Activated CD4-positive, CD25-positive, alpha-beta regulatory T cell treated with anti-CD3 and anti-CD28 coated beads, Interleukin-2, amount 50 U/mL, for 16 hours (primary cell): ENCODE measurements at regions not wholly inside any gene's neighbourhood (a gene's known extent, or its start where the extent isn't known, plus 50 kb on each side); places are given as distances from the start of the nearest gene placed in this dataset.

Experiments used
- DNase-seq: peaks from one replicate; pipeline ENCODE4 v3.0.0-alpha.2; 2020; ENCODE audit warnings: low read depth, low spot score

DNA sequence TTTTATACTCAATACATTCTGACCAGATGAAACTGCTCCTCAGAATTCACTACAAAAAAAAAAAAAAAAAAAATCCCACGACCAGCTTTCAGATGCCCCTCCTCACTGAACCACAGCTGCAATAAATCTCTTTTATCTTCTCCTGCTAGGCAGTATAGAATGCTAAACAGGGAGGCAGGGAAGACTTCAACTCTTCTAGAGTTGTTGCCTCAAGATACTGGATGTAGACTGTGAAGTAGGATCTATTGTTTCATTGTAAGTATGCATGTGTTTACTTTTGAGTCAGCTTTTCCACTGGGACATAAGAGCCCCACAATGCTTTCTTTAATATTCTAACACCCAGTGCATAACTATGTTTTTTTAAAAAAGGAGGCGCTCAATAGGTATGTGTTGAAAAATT lies 401.4 kb downstream of the TBL1XR1 start:
- no peak for DNase-seq

DNA sequence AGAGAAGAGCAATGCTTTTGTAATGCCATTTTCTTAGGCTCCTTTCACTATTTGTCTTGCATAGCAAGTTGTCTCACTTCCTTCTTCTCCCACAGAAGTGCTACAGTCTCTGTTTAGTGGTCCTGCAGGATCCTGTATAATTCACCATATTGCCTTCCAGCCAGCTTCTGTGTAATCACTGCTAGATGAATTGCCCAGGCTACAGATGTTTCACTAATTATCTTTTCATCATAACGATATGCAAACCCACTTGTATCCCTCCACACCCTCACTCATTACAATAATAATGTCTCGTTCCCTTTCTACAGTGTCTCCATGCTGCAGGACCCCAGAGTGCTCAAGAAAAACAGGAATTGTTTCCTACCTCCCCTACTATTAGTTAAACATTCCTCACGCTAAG lies 402.9 kb downstream of the TBL1XR1 start:
- DNase-seq: no peak

DNA sequence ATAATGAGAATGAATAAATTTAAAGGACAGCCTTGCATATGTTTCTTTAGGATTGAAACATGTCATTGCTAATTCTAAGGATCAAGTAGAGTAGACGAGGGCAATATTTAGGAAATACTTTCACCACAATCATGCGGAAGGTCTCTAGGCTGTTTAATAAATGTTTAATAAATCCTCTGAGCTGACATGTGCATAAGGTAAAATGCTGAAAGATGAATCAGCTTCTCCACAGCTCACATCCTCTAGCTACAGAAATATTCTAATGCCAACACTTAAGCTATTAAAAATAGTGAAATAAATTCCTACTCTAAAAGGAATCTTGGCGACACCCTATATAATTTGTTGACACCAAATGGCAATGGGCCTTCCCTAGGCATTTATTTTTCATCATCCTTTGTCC lies 407.3 kb downstream of the TBL1XR1 start:
- DNase-seq: no peak

GRCh38 chr3:176789281-176789705 lies 408.0 kb downstream of the TBL1XR1 start:
- no peak for DNase-seq

DNA sequence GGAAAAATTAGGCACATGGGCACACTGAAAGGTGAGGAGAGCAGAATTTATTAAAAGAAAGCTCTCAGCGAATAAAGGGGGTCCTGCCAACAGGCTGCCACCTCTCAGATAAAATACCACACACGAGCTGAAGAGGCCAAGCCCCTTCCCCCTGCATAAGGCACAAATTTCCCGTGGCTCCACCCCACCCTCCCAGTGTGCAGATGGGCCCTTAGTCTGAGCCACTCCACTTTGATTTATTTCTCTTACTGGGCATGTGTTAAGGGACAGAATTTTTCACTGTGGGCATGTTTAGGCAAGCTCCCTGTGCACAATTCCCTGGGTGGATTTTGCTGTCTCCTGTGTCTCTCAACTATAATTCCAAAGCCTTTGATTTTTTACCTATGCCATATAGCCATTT lies 409.8 kb downstream of the TBL1XR1 start:
- DNase-seq: no peak

DNA sequence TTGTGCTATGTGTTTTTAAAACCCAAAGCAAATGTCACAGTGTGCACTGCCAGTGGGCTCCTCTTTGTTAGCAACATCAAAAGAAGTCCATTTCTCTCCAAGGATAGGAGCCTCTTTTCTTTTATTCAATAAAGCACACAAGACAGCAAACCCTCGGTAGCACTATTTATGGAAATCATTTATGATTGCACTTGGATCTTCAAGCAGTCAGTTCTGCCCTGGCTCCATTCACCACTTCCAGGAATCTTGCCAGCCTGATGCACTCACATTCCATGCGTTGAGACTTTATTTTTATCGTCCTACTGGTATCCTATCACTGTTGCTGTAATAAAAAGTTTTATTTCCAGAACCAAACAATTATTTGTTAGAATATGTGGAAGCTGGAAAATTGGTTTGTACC lies 412.1 kb downstream of the TBL1XR1 start:
- DNase-seq: no peak

DNA sequence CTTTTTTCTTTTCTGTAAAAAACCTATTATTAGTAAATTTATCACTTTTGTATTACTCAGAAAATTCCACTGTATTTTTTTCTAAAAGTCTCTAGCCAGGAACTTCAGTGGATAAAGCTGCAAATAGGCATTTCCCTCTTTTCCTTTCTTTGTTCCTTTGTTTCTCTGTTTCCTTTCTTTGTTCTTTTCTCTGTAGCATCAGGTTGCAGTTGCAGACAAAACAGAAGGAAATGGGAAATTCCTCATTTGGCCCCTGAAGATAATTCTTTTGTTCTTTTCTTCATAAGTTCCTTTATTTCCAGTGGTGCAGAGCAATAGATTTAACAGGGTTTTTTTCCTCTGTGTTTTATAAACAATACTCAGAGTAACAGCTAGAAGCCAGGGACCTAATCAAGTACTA lies 416.5 kb downstream of the TBL1XR1 start:
- DNase-seq: no peak

DNA sequence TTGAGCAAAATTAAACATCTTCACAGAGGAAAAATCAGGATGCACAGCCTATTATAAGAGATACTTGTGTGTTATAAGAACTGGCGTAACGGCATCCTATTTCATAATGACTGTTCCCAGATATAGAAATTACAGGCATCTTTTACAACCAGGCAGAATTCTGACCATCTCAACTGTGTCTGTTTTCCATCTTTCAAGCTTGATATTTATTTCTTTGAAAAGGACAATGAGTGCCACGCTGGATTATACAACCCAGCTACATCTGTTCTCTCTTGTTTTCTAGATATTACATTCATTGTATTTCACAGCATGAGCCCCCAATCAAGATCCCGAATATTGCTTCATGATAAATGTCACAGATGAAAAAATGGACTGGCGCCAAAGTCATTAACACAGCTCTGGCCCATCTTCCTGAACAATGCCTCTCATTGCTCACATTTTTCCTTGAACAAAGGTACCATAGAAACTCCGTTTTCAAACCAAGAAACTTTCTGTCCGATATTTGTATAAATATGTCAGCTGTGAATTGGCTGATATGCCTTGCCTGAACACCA lies 420.6 kb downstream of the TBL1XR1 start:
- DNase-seq: no peak

GRCh38 chr3:176769547-176770190 lies 427.6 kb downstream of the TBL1XR1 start:
- DNase-seq: no peak

- no peak for DNase-seq
These were observed 429.9 kb downstream of the TBL1XR1 start for GRCh38 chr3:176767385-176767784.

DNA sequence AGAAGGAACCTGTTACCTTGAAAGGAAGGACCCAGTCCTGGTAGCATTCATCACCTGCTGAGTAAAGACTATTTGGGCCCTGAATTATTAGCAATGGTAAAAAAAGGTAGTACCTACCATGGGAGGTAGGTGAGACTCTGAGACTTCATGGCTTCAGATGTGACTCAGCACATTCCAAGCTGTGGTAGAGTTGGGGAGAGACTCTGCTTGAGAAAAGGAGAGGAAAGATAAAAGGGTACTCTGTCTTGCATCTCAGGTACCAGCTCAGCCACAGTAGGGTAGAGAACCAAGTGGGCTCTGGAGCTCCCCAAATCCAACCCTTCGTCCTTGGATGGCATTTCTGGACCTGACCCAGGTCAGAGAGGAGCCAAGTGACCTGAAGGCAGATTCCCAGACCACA lies 430.4 kb downstream of the TBL1XR1 start:
- no peak for DNase-seq

- DNase-seq: no peak
These were observed 431.8 kb downstream of the TBL1XR1 start for GRCh38 chr3:176765382-176765900.

- no peak for DNase-seq
These were observed 437.3 kb downstream of the TBL1XR1 start for GRCh38 chr3:176759815-176760506.

DNA sequence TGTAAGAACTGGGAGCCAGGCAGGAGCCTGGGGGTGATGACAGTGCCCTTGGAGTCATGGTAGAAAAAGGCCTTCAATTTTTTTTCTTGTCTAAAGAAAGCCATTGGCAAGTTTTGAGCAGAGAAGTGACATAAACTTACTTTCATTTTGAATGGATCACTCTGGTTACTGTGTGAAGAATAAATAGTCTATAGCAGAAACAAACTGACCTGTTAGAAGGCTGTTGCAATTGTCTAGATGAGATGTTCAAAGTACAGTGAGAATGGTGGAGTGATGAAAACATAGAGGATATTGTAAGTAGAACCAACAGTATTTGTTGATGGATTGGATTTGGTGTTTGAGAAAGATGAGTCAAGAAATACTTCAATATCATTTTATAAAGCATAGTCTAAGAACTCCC lies 439.9 kb downstream of the TBL1XR1 start:
- no peak for DNase-seq

DNA sequence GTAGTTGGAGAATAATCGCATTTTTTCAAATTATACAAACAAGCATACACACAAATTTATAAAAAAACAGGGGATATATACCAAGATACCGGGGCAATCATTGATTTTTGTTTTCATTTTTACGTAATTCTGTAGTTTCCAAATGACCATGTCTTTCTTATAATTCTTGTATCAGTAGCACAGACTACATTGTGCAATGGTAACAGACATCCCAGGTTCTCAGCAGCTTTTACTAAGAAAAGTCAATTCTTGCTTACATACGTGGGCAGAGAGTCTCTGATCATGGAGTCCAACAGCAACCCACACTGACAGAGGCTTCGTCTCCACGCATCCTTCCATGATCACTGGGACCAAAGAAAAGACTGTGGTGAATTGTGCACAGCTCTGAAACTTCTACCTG lies 441.3 kb downstream of the TBL1XR1 start:
- no peak for DNase-seq

DNA sequence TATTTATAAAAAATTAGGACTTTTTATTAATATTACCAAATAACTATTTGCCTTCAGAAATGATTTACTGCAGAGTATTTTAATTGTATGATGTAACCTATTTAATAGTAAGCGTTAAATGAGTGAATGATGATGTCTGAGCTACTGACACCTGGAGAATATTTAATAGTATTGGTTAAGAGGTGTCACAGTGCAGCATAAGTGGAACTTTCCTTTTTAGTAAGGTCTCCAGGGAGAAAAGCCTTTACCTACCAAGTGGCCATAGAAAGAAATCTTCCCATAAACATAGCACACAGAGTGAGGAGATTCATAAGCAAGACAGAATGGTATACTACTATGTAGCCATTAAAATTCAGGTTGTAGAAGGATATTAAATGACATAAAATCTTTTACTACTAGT lies 441.7 kb downstream of the TBL1XR1 start:
- DNase-seq: no peak

- no peak for DNase-seq
These were observed 455.6 kb downstream of the TBL1XR1 start for GRCh38 chr3:176741664-176742047.

DNA sequence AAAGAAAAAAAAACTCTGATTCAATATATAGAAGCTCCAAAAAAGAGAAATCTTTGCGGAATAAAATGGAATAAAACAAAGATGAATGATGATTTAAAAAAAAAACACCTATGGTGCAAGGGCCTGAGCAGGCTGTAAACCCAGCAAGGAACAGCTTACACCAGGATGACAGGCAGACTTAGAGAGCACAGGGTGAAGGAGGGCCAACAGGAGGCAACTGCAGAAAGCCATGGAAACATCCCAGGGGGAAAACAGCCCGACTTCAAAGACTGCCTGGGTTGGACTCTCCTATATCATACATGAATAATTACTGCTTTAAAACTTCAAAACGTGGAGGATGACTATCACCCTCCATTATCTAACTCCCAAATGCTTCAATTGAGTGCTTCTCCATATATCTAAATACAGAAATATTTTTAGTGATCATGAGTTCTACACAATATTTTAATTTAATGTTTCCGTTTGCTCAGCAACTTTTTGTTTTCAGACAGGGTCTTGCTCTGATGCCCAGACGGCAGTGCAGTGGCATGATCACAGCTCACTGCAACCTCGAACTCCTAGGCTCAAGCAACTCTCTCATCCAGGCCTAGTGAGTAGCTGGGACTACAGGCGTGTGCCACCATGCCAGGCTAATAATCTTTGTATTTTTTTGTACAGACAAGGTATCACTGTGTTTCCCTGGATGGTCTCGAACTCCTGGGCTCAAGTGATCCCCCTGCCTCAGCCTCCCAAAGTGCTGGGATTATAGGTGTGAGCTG lies 456.2 kb downstream of the TBL1XR1 start:
- no peak for DNase-seq

DNA sequence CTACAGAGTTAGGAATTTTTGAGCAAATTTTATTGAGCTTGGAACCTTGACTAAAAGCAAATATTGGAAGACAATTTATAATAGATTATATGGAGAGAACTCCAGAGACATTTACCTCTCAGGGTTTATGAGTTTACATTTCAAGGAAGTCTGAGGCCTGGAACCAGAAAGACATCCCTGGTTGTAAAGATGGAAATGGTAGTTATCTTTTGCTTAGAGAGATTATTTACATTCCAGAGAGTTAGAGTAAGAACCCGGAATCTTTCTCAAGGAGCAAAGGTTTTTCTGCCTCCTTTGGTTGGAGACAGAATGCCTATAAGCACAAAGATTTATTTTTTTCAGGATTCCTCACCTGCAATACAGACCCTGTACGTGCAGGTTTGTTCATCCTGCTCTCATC lies 458.1 kb downstream of the TBL1XR1 start:
- DNase-seq: no peak

GRCh38 chr3:176737480-176738110 lies 459.7 kb downstream of the TBL1XR1 start:
- DNase-seq: no peak

DNA sequence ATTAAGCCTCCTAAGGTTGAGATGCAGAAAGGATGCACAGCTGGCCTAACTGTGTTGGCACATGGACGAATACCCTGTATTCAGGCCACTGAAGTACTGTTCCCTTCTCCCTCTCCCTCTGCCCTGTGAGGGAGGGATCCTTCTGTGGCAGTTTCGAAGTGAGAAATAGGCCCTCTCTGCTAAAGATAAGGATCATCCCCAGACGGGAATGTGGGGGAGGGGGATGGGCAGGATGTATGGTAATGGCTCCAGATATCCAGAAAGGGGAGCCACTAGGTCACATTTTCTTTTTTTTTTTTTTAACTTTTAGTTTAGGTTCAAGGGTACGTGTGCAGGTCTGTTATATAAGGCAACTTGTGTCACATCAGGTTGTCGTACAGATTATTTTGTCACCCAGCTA lies 463.1 kb downstream of the TBL1XR1 start:
- DNase-seq: no peak

- DNase-seq: no peak
These were observed 472.9 kb downstream of the TBL1XR1 start for GRCh38 chr3:176724394-176724759.
